ENCODE measurements at regions not wholly inside any gene's neighbourhood (a gene's known extent, or its start where the extent isn't known, plus 50 kb on each side); places are given as distances from the start of the nearest gene placed in this dataset.

DNA sequence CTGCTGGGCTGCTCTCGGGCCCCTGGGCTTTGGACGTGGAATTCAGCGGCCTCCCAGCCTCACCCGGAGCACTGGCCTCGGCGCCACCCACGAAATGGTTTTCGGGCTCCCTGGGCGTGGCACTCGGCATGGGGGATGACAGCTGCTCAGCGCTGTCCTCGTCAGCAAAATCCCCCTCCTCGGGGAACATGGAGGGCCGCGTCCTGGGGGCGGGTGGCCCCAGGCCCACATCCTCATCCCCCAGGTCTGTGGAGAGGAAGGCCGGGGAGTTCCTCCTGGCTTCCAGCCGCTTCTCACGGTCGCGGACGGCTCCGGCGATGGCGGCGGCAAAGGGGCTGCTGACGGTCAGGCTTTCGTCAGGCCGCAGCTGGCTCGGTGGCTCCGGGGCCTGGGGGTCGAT lies 88.4 kb downstream of the CTTN start:
- DNase-seq: no peak

DNA sequence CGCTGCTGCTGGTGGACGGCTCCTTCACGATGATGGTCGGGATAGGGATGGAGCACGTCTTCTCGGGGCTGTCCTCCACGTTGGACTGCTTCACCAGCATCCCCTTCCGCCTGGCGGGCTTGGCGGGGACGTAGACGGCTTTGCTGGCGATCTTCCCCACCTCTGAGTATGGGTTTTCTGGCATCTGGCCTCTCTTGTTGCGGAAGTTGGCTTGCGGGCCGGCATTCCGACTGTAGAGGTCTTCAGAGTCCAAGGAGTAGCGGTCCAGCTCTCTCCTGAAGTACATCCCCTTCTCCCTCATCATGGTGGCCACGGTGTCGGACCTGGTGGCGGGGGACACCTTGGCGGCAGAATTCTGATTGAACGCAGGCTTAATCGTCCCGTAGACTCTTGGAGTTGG lies 88.8 kb downstream of the CTTN start:
- no peak for DNase-seq

- DNase-seq: no peak
Observed at GRCh38 chr11:70487756-70488155, 89.4 kb downstream of the CTTN start.

DNA sequence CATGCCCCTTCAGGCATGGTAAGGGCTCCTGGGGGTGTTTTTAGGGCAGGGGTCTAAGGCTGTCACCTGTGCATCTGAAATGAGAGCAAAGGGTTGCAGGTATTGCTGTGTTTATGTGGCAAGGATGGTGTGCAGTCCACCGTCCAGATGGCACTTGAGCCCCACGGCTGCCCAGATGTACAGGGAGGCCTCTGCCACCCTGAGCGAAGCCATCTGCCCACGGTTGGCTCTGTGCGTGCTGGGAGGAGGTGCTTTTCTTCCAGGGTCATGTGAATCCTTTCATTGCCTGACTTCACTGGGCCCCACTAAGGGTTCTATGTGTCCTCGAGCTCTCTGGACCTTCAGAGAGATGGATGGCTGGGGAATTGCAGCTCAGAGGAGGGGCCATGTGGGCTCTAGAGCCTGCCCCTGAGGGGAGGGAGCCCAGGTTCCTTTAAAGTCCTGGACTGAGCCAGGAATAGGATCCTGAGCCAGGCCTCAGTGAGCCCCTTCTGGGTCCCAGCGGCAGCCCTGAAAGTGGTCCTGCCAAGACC lies 89.9 kb downstream of the CTTN start:
- DNase-seq: no peak

GRCh38 chr11:70489276-70489675 lies 90.9 kb downstream of the CTTN start:
- DNase-seq: no peak

- peak; percentile 17 for DNase-seq
Observed at GRCh38 chr11:70490208-70490607, 91.9 kb downstream of the CTTN start.

- DNase-seq: no peak
Observed at GRCh38 chr11:70490723-70491558, 92.6 kb downstream of the CTTN start.

DNA sequence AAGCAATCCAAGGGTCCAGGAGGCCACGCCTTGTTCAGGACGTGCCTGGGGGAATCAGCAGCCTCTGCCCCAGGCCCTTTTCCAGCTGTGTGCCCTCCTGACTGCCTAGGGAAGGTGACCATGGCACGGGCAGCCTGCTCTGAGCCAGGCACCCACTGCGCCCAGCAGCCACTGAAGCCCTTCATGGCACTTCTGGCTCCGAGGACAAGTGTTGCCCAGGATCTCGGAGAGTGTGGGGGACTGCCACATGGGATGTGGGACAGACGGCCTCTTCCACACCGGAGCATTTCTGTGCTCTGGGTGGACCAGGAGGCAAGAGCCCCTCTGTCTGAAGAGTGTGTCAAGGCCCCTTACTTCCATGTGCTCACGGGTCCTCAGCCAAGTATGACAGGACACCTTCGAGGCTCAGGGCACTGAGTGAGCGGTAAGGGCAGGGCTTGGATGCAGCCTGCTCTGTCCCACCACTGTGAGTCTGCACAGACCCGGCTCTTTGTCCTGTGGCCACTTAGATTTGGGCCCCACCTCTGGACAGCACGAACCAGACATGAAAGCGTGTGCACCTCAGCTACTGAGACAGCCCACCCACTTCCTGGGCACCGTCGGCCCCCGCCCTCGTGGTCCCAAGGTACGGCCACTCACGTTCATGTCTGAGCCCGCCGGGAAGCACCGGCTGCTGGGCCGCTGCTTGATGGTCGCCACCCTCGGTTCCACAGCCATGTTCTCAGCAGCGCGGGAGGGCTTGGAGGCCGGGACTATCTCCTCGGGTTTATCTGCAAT lies 93.6 kb downstream of the CTTN start:
- DNase-seq: no peak

DNA sequence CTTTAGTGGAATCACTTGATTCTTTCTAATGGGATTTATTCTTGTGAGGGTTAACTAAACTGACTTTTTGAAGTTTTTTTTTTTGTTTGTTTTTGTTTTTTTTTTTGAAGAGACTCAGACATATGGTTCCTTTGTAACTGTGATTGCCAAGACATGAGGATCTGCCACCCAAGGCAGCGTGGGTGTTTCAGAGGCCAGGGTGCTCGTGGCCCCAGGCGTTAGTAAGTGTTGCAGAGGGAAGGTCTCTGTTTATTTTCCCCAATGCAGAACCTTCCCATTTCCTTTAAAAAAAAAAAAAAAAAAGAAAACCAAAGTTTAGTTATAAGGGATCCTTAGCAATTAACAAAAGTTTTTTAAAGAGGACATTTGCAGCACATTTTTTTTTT lies 94.8 kb downstream of the CTTN start:
- DNase-seq: no peak

- no peak for DNase-seq
Observed at GRCh38 chr11:70493891-70494290, 95.6 kb downstream of the CTTN start.

DNA sequence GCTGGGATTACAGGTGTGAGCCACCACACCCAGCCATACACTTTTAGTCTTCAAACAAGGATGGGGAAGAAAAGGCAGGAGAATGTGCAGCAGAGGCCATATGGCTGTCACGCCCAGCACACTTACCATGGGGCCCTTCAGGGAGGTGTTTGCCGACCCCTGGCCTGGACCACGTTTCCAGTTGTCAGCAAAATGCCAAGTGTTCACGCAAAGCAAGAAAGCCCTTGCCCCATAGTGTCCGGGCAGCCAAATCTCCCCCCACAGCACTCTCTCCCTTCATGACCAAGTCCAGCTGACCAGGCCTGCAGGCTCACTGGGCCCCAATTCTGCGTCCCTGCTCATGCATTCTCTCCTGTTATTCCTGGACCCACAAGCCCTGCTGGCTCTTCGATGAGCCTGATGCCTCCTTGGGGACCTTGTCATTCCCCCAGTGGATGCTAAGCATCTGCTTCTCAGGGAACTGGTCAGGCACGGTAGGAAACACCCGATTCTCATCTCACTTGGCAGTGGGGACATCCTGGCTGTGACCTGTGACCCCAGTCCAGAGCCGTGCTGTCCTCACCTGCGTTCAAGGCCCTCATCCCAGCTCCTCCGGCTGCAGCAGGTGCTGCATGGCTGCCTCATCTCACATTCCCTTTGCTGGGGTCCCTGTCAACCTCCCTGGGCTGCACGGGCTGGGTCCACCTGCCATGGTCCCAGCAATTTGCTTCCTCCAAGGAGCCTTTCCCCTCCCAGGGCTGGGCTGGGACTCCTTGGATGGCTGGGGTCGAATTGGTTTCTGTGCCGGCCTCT lies 96.4 kb downstream of the CTTN start:
- DNase-seq: no peak

DNA sequence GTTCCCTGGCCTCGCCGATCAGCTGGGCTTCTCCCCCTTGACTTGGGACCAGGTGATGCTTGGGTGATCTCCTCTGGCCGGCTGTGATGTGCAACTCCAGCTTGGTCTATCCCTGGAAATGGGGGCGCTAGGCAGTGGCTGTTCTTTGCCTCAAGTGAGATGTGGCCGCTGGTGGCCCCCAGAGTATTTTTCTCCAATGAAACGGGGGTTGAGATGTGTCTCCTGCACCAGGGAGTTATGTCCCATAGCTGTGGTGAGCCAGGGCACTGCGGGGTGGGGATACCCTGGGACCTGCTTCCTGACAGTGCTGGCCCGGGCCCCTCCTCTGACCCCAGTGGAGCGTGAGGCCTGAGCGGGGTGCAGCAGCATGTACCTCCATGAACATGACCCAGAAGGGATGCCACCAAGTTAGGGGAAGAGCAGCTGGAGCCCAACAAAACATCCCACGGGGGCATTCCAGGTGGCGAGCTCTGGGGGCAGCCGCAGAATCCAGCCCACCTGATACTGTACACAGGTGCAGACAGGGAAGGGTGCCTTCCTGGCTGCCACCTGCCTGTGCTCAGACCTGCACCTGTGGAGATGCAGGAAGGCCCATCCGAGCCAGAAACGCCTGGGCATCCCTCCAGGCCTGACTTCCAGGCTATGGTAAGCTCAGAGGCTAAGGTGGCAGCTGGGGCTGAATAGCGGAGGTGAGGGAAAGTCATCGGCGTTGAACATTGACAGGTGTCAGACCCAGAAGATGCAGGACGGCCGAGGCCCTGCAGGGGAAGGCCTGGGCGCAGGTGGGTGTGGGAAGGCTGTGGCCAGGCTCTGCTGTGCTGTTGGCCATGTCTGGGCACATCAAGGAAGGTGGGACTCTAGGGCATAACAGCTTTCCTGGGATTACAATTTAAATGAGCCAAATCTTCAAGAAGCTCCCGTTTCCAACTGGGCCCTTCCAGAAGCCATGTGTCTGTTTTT lies 97.3 kb downstream of the CTTN start:
- no peak for DNase-seq

DNA sequence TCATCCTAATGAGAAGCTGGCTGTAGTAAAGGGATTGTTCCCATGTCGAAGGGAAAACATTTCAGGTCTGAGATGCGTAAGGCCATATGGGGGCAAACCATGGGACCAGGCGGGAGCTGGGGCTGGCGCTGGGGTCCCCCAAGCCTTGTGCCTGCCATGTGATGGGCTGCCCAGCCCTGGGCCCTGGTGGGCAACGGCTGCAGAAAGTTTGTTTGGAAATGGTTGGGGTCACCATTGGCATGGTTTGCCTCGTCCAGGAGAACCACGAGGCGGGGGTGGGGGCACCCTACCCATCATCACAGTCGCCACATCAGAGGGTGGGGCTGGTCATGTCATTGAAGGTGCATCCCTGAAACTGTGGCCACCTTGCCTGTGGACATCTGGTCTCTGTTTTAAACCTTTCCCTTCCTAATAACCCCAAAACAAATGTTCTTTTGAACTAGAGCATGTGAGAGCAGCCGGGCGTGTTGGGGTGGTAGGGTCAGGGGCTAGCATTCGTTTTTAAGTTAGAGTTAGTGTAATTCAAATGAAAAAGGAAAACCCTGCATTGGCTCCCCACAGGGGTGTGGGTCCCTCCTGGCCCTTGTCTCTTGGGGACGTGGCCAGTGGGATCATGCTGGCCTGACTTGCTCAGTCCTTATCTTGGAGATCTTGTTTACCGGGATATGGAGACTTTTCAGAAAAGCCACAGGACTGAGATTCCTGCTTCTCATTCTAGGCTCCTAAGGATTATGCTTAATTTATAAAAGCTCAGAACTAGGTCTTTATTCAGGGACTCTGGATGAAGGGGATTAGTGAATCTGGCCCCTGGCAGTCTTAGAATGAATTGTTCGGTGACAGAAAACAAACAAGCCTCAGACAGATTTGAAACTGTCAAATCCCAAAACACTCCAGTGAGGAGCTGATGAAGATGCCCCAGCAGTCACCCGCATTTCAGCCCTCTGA lies 98.5 kb downstream of the CTTN start:
- DNase-seq: no peak

DNA sequence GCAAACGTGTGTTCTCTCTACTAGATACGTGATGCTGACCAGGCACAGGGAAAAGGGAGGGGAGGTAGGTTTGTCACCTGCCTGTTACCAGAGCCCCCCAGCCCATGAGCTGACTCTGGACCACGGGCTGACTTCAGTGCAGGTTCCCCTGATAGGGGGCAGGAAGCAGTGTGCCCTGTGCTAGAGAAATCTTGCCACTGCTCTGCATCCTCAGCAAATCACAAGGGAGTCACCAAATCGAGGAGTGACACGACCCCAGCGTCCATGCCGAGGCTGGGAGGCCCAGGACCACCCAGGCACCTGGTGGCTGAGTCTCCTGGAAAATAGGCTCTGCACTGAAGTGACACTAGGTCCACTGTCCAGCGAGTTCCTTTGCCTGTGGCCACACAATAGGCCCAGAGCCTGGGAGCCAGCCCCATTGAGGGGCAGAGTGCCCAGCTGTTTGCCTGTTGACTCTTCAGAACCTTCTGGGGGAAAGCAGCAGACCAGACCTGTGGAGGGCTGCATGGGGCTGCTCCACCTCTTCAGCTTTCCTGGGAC lies 99.3 kb downstream of the CTTN start:
- DNase-seq: no peak

DNA sequence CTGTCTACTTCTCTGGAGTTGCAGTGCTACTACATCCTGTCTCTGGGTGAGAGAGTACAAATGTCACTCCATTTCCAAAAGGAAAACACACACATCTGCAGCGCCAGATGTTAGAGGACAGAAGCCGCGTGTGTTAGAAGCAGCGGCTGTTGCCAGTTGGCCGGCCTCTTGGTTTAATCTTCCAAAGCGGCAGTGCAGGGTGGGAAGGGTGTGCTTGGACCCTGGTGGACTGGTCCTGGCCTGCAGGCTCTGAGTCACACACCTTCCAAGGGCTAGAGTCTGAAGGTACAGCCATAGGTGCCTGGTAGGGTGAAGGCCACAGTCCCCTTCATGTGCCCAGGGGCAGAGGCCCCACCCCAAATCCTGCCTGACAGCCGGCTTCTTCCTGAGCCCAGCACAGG lies 99.8 kb downstream of the CTTN start:
- DNase-seq: no peak

- no peak for DNase-seq
Observed at GRCh38 chr11:70498976-70499801, 100.9 kb downstream of the CTTN start.

GRCh38 chr11:70500076-70500847 lies 101.9 kb downstream of the CTTN start:
- DNase-seq: no peak

DNA sequence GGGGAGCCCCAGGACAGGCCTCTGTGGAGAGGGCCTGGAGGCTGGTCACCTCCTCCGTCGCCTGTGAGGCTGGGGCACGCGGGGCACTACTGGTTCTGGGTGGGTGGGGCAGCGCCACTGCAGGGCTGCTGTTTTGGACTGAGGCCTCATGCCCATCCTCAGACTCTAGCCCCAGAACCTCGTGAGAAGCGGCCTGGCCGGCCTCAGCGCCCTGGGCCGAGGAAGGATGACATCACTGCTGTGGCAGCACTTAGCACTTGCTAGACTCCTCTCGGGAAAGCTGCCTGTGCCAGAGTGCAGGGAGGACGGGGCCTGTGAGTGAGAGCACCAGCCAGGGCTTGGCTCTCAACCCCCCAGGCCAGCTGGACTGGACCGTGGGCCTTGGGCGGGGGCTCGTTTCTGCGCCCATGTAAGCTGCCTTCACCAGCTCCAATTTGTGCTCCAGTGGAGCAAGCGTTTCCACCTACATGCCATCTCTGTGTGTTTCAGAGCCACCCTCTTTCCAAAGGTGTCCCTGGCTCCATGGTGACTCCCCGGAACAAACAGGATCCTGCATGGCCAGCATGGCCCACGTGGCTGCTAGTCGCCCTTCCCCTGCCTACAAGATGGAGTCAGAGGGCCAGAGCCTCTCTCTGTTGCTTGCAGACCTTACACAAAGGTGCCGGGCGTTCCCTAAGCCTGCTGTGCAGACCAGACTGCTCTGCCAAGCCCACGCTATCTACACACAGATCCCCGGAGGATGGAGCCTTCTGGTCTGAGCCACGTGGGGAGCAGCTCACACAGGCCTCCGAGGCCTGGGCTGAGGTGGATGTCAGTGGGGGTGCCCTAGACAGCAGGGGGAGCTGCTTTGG lies 102.9 kb downstream of the CTTN start:
- no peak for DNase-seq

Data from activated CD4-positive, alpha-beta T cell treated with anti-CD3 and anti-CD28 coated beads for 48 hours (primary cell).